ENCODE measurements at regions not wholly inside any gene's neighbourhood (a gene's known extent, or its start where the extent isn't known, plus 50 kb on each side); places are given as distances from the start of the nearest gene placed in this dataset.

DNA sequence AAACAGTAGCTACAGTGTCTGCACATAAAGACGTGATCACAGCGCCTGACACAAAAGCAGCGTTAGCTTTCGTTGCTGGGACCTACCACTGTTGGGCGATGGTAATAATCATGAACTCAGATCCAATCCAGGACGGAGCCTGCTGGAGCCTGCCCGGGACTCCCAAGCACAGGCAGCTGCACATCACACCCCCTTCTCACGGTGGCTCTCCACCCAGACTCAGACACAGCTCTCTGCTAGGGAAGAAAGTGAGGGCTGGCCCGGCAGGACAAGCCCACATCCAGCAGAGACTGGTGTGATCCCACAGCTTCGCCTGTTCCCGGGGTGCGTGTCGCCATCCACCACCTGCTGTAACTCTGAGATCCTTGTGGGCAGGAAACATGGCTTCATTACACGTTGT is 49.9 kb upstream of the FOXN3 start:
- TF ChIP-seq, protein P1, sequence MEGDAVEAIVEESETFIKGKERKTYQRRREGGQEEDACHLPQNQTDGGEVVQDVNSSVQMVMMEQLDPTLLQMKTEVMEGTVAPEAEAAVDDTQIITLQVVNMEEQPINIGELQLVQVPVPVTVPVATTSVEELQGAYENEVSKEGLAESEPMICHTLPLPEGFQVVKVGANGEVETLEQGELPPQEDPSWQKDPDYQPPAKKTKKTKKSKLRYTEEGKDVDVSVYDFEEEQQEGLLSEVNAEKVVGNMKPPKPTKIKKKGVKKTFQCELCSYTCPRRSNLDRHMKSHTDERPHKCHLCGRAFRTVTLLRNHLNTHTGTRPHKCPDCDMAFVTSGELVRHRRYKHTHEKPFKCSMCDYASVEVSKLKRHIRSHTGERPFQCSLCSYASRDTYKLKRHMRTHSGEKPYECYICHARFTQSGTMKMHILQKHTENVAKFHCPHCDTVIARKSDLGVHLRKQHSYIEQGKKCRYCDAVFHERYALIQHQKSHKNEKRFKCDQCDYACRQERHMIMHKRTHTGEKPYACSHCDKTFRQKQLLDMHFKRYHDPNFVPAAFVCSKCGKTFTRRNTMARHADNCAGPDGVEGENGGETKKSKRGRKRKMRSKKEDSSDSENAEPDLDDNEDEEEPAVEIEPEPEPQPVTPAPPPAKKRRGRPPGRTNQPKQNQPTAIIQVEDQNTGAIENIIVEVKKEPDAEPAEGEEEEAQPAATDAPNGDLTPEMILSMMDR (IDR thresholded peaks at IDR 0.05; ENCODE audit: low read depth, low read length) = no peak
- no peak for TF ChIP-seq EZH2phosphoT487 (IDR thresholded peaks at IDR 0.05; ENCODE audit: low read depth)

Data from OCI-LY3 (cell line).